ENCODE measurements at regions not wholly inside any gene's neighbourhood (a gene's known extent, or its start where the extent isn't known, plus 50 kb on each side); places are given as distances from the start of the nearest gene placed in this dataset.

GRCh38 chr6:110044622-110045021 is 66.5 kb downstream of the GPR6 start:
- peaks cover 22% of the 10 kb centered on the region for H3K4me1 ChIP-seq (ENCODE audit: control insufficient read depth, insufficient read depth, low read length)
- ATAC-seq (no peak), DNase-seq (no peak)
- H3K4me3 ChIP-seq (ENCODE audit: low read length), result no peak overlapping the region
- no peak overlapping the region for H3K27ac ChIP-seq (ENCODE audit: low read length)
- 96% methylated on average over 2 of the region's 3 CpGs for WGBS (ENCODE audit: insufficient coverage)
- H3K4me3 Mint-ChIP-seq, result no peak overlapping the region
- no peak for TF ChIP-seq CTCF (IDR thresholded peaks at IDR 0.05)
- H3K27me3 Mint-ChIP-seq (ENCODE audit: low read depth in 2 of 2), result no peaks in the 10 kb centered on the region
- H3K4me1 Mint-ChIP-seq, result peaks cover 21 to 24% of the 10 kb centered on the region in 2 donors
- H3K27ac Mint-ChIP-seq, result no peak overlapping the region
- no peaks in the 10 kb centered on the region for H3K27me3 ChIP-seq (ENCODE audit: control insufficient read depth, insufficient read depth, low read length)
- no peaks in the 10 kb centered on the region for H3K36me3 Mint-ChIP-seq
- H3K9me3 Mint-ChIP-seq, result no peaks in the 10 kb centered on the region
- no peaks in the 10 kb centered on the region for H3K9me3 ChIP-seq (ENCODE audit: control insufficient read depth, insufficient read depth, low read length)
- intact Hi-C loops (cut with micrococcal nuclease), result no loop called here
- H3K36me3 ChIP-seq (ENCODE audit: control insufficient read depth, insufficient read depth, low read length), result no peaks in the 10 kb centered on the region

GRCh38 chr6:110048221-110048875 is 70.2 kb downstream of the GPR6 start:
- Mint-ChIP-seq H3K27ac (no peak overlapping the region), H3K9me3 (no peaks in the 10 kb centered on the region), H3K4me1 (peaks cover 26 to 29% of the 10 kb centered on the region in 2 donors), H3K36me3 (no peaks in the 10 kb centered on the region), H3K27me3 (ENCODE audit: low read depth in 2 of 2) (peaks cover 3 to 5% of the 10 kb centered on the region in 2 donors), H3K4me3 (no peak overlapping the region)
- H3K27me3 ChIP-seq (ENCODE audit: control insufficient read depth, insufficient read depth, low read length), result peaks cover 3% of the 10 kb centered on the region
- peaks cover 21% of the 10 kb centered on the region for H3K4me1 ChIP-seq (ENCODE audit: control insufficient read depth, insufficient read depth, low read length)
- 95% methylated on average over 2 of the region's 4 CpGs for WGBS (ENCODE audit: insufficient coverage)
- H3K36me3 ChIP-seq (ENCODE audit: control insufficient read depth, insufficient read depth, low read length), result no peaks in the 10 kb centered on the region
- no peak overlapping the region for H3K27ac ChIP-seq (ENCODE audit: low read length)
- no peak for TF ChIP-seq CTCF (IDR thresholded peaks at IDR 0.05)
- no peaks in the 10 kb centered on the region for H3K9me3 ChIP-seq (ENCODE audit: control insufficient read depth, insufficient read depth, low read length)
- intact Hi-C loops (cut with micrococcal nuclease), result no loop called here
- no peak for DNase-seq
- H3K4me3 ChIP-seq (ENCODE audit: low read length), result no peak overlapping the region
- ATAC-seq, result no peak

GRCh38 chr6:110049696-110050439 is 71.8 kb downstream of the GPR6 start:
- H3K36me3 Mint-ChIP-seq, result no peaks in the 10 kb centered on the region
- H3K4me1 ChIP-seq (ENCODE audit: control insufficient read depth, insufficient read depth, low read length), result peaks cover 10% of the 10 kb centered on the region
- no peaks in the 10 kb centered on the region for H3K9me3 ChIP-seq (ENCODE audit: control insufficient read depth, insufficient read depth, low read length)
- H3K27me3 ChIP-seq (ENCODE audit: control insufficient read depth, insufficient read depth, low read length), result peaks cover 3% of the 10 kb centered on the region
- ATAC-seq (peak; percentile 27 to 89 (median 64)), DNase-seq (no peak)
- no peak for TF ChIP-seq CTCF (IDR thresholded peaks at IDR 0.05)
- WGBS (ENCODE audit: insufficient coverage), result 62% methylated on average over 11 of the region's 11 CpGs
- no peak overlapping the region for H3K4me3 ChIP-seq (ENCODE audit: low read length)
- H3K9me3 Mint-ChIP-seq, result no peaks in the 10 kb centered on the region
- H3K4me3 Mint-ChIP-seq, result peak overlapping the region; percentile 17
- no peaks in the 10 kb centered on the region for H3K36me3 ChIP-seq (ENCODE audit: control insufficient read depth, insufficient read depth, low read length)
- H3K27me3 Mint-ChIP-seq (ENCODE audit: low read depth in 2 of 2), result peaks cover 8 to 12% of the 10 kb centered on the region in 2 donors
- intact Hi-C loops (cut with micrococcal nuclease), result no loop called here
- H3K4me1 Mint-ChIP-seq, result peaks cover 20 to 22% of the 10 kb centered on the region in 2 donors
- no peak overlapping the region for H3K27ac Mint-ChIP-seq
- no peak overlapping the region for H3K27ac ChIP-seq (ENCODE audit: low read length)

Data from natural killer cell (primary cell).